ENCODE measurements at regions not wholly inside any gene's neighbourhood (a gene's known extent, or its start where the extent isn't known, plus 50 kb on each side); places are given as distances from the start of the nearest gene placed in this dataset.
A peak's percentile ranks its signal among the peaks of the same experiment; 100 is the strongest.

DNA sequence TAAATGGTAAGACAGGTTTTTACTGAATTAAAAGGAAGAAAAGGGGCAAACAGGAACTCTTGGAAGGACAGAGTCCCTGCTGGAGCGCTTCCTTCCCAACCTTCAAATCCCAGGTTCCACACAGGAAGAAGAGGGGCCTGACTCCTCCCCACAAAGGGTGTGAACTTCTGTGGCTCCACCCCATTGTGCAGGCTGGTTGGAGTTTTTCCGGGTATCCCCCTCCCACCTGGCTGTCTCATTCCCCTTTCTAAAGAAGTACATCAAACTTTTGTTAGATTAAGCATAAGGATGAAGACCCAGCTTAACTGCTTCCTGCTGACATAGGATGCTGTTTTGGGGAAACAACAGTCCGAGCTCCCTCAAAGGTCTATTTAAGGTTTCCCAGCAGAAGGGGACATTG, 187.7 kb downstream of the FCRL5 start:
- TF ChIP-seq, protein P1, sequence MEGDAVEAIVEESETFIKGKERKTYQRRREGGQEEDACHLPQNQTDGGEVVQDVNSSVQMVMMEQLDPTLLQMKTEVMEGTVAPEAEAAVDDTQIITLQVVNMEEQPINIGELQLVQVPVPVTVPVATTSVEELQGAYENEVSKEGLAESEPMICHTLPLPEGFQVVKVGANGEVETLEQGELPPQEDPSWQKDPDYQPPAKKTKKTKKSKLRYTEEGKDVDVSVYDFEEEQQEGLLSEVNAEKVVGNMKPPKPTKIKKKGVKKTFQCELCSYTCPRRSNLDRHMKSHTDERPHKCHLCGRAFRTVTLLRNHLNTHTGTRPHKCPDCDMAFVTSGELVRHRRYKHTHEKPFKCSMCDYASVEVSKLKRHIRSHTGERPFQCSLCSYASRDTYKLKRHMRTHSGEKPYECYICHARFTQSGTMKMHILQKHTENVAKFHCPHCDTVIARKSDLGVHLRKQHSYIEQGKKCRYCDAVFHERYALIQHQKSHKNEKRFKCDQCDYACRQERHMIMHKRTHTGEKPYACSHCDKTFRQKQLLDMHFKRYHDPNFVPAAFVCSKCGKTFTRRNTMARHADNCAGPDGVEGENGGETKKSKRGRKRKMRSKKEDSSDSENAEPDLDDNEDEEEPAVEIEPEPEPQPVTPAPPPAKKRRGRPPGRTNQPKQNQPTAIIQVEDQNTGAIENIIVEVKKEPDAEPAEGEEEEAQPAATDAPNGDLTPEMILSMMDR (IDR thresholded peaks at IDR 0.05; ENCODE audit: low read depth, low read length, missing control alignments), result no peak
- no peak for DNase-seq (ENCODE audit: extremely low read depth, low read depth)

DNA sequence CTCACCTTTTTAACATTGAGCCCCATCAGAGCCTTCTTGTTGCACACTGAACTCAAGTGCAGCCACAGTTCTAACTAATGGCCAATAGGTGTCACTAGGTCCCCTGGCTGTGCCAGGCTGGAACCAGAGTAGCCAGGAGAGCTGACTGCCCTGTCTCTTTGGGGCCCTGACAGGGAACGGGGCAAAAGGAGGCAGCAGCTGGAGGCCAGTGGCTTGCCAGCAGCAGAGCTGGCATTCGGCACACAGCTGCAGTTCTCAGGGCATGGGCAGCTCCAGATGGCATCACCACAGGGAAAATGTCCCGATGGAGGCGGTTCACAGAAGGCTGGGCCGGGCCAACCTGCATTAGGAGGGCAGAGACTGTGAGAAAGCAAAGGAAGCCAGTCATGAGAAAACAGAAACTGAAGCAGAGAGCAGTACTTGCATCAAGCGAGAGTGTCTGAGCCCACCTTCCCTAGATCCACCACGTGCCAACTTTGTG, 188.6 kb downstream of the FCRL5 start:
- TF ChIP-seq, protein P1 (IDR thresholded peaks at IDR 0.05; ENCODE audit: low read depth, low read length, missing control alignments), result peak; percentile 71
- peak; percentile 12 for DNase-seq (ENCODE audit: extremely low read depth, low read depth)

More for the DNA sequence above, 187.7 kb downstream of the FCRL5 start:
- no peak overlapping the region for H3K4me3 ChIP-seq (replicated peaks; ENCODE audit: low read depth, low read length)

DNA sequence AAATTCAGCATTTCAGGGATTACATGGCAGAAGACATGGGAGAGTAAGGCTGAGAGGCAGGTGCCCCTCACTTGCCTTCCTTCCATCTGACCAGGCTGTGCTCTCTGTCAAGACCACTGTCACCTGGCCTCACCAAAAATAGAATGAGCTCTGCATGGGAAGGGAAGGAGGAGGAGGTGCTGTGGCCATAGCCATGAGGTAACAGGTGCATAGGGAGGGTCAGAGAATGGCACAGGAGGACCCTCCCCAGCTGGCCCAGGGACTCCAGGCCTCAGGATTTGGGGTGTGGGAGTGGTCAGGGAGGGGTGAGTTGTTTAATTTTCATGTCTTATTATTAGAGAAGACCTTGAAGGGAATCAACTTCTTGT, 192.3 kb downstream of the FCRL5 start:
- no peak overlapping the region for H3K4me3 ChIP-seq (replicated peaks; ENCODE audit: low read depth, low read length)
- TF ChIP-seq, protein P1 (IDR thresholded peaks at IDR 0.05; ENCODE audit: low read depth, low read length, missing control alignments), result no peak
- DNase-seq (ENCODE audit: extremely low read depth, low read depth), result no peak

More for the DNA sequence above, 188.6 kb downstream of the FCRL5 start:
- no peak overlapping the region for H3K4me3 ChIP-seq (replicated peaks; ENCODE audit: low read depth, low read length)

DNA sequence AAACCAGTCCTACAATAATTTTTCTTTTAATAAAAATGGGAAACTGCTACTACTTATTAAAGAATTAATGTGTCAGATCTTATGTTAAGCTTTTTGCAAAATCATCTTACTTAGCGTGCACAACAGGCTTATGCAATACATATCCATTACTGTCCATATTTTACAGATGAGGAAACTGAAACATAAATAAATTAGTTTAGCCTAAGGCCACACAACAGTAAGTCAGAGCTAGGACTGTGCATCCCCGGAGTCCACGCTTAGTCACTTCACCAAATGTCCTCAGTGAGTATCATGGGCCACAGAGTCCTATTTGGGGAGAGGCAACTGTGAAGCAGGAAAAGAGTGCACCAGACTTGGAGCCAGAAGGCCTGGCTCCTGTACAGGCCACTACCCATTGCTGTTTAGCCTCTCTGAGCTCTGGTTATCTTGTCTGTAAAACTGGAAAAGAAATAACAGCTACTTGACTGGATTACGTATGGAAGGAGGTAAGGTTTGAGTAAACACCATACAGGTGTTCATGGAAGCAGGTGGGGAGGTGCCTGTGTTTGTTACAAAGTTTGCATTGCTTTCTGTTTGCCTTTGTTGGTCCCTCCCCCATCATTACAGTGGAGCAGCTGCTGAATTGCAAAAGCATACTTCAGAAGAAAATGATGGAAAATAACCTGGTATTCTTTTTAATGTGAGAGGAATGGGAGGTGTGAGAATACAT, 192.8 kb downstream of the FCRL5 start:
- no peak overlapping the region for H3K4me3 ChIP-seq (replicated peaks; ENCODE audit: low read depth, low read length)
- TF ChIP-seq, protein P1 (IDR thresholded peaks at IDR 0.05; ENCODE audit: low read depth, low read length, missing control alignments), result no peak
- no peak for DNase-seq (ENCODE audit: extremely low read depth, low read depth)

DNA sequence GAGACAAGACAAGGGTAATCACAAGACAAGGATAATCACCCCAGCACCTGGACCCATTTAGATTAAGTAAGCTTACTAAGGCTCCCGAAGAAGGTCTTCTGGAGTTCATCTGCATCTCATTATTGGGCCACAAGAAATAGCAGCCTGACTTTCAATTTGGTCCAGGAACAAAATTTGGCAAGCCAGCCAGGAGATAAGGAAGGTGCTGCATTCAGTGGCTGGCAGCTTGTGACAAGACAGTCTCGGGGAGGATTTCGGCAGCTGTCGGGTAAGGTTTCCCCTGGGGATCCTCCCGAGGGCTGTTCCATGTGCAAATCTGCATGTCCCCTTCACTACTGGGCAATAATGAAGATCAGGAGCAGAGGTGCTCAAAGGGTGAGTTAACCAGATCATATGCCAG, 195.2 kb downstream of the FCRL5 start:
- DNase-seq (ENCODE audit: extremely low read depth, low read depth), result no peak
- TF ChIP-seq, protein P1 (IDR thresholded peaks at IDR 0.05; ENCODE audit: low read depth, low read length, missing control alignments), result no peak
- no peak overlapping the region for H3K4me3 ChIP-seq (replicated peaks; ENCODE audit: low read depth, low read length)

DNA sequence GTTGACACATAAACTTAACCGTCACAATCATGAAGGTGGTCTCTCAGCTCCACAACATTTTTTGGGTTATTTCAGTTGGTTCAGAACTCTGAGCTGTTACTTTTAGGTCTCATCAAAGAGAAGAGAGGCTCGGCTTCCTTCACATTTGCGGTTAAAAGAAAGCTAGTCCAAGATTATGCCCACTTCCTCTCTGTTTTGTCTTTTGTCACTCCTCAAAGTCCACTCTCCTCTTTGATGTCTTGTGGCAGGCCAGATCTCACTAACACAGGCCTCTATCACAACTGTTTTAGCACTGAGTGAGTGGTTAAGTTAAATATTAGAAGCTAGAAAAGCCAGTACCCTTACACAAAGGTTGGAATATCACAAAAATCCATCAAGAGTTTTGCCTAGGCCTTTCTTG, 195.7 kb downstream of the FCRL5 start:
- TF ChIP-seq, protein P1 (IDR thresholded peaks at IDR 0.05; ENCODE audit: low read depth, low read length, missing control alignments), result no peak
- H3K4me3 ChIP-seq (replicated peaks; ENCODE audit: low read depth, low read length), result no peak overlapping the region
- DNase-seq (ENCODE audit: extremely low read depth, low read depth), result no peak

DNA sequence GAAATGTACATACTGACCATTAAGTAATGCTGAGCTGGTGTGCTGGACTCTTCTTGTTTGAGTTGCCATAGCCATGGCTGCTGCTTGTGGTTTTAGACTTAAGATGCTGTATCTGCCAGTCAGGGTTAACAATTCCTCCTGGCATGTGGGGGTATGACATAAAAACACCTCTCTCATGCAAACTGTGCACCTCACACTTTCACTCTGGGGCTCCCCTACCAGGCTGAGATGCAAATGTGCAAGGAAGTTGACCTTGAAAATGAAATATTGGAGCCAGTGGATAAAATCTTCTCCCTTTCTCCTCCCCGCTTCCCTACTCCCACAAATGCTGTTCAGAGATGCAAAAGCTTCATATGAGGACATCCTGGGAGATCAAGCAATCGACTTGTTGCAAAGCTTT, 198.8 kb downstream of the FCRL5 start:
- DNase-seq (ENCODE audit: extremely low read depth, low read depth), result no peak
- no peak overlapping the region for H3K4me3 ChIP-seq (replicated peaks; ENCODE audit: low read depth, low read length)
- TF ChIP-seq, protein P1 (IDR thresholded peaks at IDR 0.05; ENCODE audit: low read depth, low read length, missing control alignments), result no peak
